OCI-LY3 (cell line): ENCODE measurements at regions not wholly inside any gene's neighbourhood (a gene's known extent, or its start where the extent isn't known, plus 50 kb on each side); places are given as distances from the start of the nearest gene placed in this dataset.

Source experiments
- EZH2phosphoT487 ChIP-seq: fragments of 200-600 bp; shearing (Covaris generic); IDR thresholded peaks from 2 replicates; pipeline ENCODE4 v1.6.1; 2018; ENCODE audit warnings: antibody characterized with exemption, mixed run types, low read depth
- TF ChIP-seq, protein P1 (sequence below): fragments of 200-600, 300-600 bp; sonication (generic); IDR thresholded peaks from 2 replicates; pipeline ENCODE4 v1.5.1; 2014; ENCODE audit warnings: antibody characterized with exemption, low read length, low read depth

DNA sequence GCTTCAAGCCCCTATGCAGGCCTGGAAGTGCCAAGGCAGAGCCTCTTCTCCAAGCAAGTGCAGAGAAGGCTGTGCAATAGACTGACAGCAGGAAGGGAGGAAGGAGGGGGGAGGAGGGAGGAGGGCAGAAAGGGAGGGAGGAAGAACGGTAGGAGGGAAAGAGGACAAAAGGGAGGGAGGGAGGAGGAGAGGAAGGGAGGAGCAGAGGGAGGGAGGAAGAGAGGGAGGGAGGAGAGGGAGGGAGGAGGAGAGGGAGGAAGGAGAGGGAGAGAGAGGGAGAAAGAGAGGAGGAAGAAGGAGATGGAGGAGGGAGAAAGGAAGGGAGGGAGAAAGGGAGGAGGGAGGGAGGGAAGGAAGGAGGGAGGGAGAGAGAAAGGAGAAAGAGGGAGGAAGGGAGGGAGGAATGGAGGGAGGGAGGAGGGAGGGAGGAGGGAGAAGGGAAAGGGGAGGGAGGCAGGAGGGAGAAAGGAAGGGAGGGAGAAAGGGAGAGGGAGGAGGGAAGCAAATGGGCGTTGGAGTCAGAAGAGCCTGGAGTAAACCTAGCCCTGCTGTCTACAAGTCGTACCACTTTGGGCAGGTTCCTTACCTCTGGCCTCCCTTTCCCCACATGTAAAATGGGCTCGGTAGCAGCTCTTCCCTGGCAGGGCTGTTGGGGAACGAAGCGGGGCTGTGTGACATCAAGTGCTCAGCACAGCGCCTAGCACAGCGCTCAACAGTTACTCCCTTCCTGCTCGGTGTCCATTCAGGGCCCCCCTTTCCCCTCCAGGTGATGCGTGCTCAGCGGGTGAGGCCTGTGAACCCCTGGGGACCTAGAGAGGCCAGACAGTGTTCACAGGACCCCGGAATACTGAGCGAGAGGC, 244.6 kb downstream of the NPHP4 start:
- TF ChIP-seq, protein P1, sequence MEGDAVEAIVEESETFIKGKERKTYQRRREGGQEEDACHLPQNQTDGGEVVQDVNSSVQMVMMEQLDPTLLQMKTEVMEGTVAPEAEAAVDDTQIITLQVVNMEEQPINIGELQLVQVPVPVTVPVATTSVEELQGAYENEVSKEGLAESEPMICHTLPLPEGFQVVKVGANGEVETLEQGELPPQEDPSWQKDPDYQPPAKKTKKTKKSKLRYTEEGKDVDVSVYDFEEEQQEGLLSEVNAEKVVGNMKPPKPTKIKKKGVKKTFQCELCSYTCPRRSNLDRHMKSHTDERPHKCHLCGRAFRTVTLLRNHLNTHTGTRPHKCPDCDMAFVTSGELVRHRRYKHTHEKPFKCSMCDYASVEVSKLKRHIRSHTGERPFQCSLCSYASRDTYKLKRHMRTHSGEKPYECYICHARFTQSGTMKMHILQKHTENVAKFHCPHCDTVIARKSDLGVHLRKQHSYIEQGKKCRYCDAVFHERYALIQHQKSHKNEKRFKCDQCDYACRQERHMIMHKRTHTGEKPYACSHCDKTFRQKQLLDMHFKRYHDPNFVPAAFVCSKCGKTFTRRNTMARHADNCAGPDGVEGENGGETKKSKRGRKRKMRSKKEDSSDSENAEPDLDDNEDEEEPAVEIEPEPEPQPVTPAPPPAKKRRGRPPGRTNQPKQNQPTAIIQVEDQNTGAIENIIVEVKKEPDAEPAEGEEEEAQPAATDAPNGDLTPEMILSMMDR = no peak
- no peak for TF ChIP-seq EZH2phosphoT487
